H1 (cell line): ENCODE measurements at regions not wholly inside any gene's neighbourhood (a gene's known extent, or its start where the extent isn't known, plus 50 kb on each side); places are given as distances from the start of the nearest gene placed in this dataset.

Experiments used
- CBX5 ChIP-seq: fragments of 300-800, 300-1000 bp; sonication (generic); IDR thresholded peaks from 2 replicates; pipeline ENCODE4 v1.7.1; 2016; ENCODE audit warnings: antibody characterized with exemption, low read length, low read depth
- CHD2 ChIP-seq: IDR thresholded peaks from 2 replicates; pipeline ENCODE4 v1.6.1; 2012; ENCODE audit warnings: low read length, improper control_type of control experiment
- CTCF ChIP-seq, 3 experiments: IDR thresholded peaks; 1 replicate in 2 of 3; 2 replicates in 1 of 3; pipeline versions ENCODE4 v1.5.1 to v1.6.1; 2011; ENCODE audit warnings: low read length in 3 of 3, mild to moderate bottlenecking in 3 of 3, inconsistent platforms in 2 of 3, low read depth in 1 of 3, moderate library complexity in 1 of 3; ENCODE audit not compliant: insufficient read depth in 1 of 3; ENCODE audit errors: control extremely low read depth in 1 of 3
- EZH2 ChIP-seq: fragments of 200-600 bp; sonication (generic); IDR thresholded peaks from 2 replicates; pipeline ENCODE4 v1.7.1; 2012; ENCODE audit warnings: low read depth, mild to moderate bottlenecking, moderate library complexity, low read length, inconsistent platforms; ENCODE audit not compliant: severe bottlenecking
- GABPA ChIP-seq: IDR thresholded peaks from 2 replicates; pipeline ENCODE4 v1.6.1; 2011; ENCODE audit warnings: mild to moderate bottlenecking, low read length, moderate library complexity, borderline replicate concordance; ENCODE audit not compliant: insufficient read depth
- POLR2A ChIP-seq, 2 experiments: IDR thresholded peaks; 1 replicate in 1 of 2; 2 replicates in 1 of 2; pipeline ENCODE4 v1.6.1; 2011; ENCODE audit warnings: low read depth in 2 of 2, low read length in 2 of 2, mild to moderate bottlenecking in 2 of 2; ENCODE audit errors: control extremely low read depth in 1 of 2
- POLR2AphosphoS5 ChIP-seq: IDR thresholded peaks from 2 replicates; pipeline ENCODE4 v1.6.1; 2011; ENCODE audit warnings: low read depth, low read length
- RAD21 ChIP-seq, 2 experiments: IDR thresholded peaks in 1 of 2; conservative IDR thresholded peaks in 1 of 2; 2 replicates each; pipeline ENCODE4 v1.6.1; 2011; ENCODE audit warnings: low read depth in 2 of 2, low read length in 2 of 2, improper control_type of control experiment in 1 of 2, inconsistent platforms in 1 of 2, mild to moderate bottlenecking in 1 of 2, moderate library complexity in 1 of 2
- RNF2 ChIP-seq: fragments of 200-900, 300-1000 bp; sonication (generic); IDR thresholded peaks from 2 replicates; pipeline ENCODE4 v1.7.1; 2016; ENCODE audit warnings: borderline replicate concordance, low read depth, mild to moderate bottlenecking, antibody characterized with exemption, low read length; ENCODE audit not compliant: poor library complexity, severe bottlenecking; ENCODE audit errors: missing control alignments
- SP2 ChIP-seq: IDR thresholded peaks from 2 replicates; pipeline ENCODE4 v1.6.1; 2012; ENCODE audit warnings: mild to moderate bottlenecking, low read length, inconsistent platforms
- SP4 ChIP-seq: IDR thresholded peaks from 2 replicates; pipeline ENCODE4 v1.6.1; 2012; ENCODE audit warnings: low read length, inconsistent platforms
- YY1 ChIP-seq: IDR thresholded peaks from 2 replicates; pipeline ENCODE4 v1.6.1; 2011; ENCODE audit warnings: low read depth, mild to moderate bottlenecking, low read length
- ZNF274 ChIP-seq: IDR thresholded peaks from 2 replicates; pipeline ENCODE4 v1.7.0; 2012; ENCODE audit warnings: low read length, borderline replicate concordance; ENCODE audit errors: extremely low read depth

GRCh38 chr14:82073547-82073946, 539.9 kb upstream of the SEL1L start:
- TF ChIP-seq EZH2 (no peak), SP4 (no peak), GABPA (no peak), CBX5 (no peak), CTCF (IDR thresholded peaks at IDR 0.05; ENCODE audit: control extremely low read depth in 1 of 3, insufficient read depth in 1 of 3, low read depth in 1 of 3, low read length in 3 of 3) (no peak), POLR2A (IDR thresholded peaks at IDR 0.05; ENCODE audit: control extremely low read depth in 1 of 2, low read depth in 2 of 2, low read length in 2 of 2) (no peak), SP2 (no peak), YY1 (no peak), CHD2 (no peak), RAD21 (IDR thresholded peaks at IDR 0.05 in 1 of 2, conservative IDR thresholded peaks at IDR 0.05 in 1 of 2; ENCODE audit: low read depth in 2 of 2, low read length in 2 of 2) (no peak), POLR2AphosphoS5 (no peak), ZNF274 (no peak), RNF2 (no peak)
